GM21360 (cell line): ENCODE measurements at regions not wholly inside any gene's neighbourhood (a gene's known extent, or its start where the extent isn't known, plus 50 kb on each side); places are given as distances from the start of the nearest gene placed in this dataset.
"Not testable (repeated sequence)": the region's sequence is repeated elsewhere in the genome, so short reads cannot be mapped to it uniquely, and the experiment has no call there.

Source experiments
- ATAC-seq: cut with Tn5 transposase; IDR thresholded peaks from one replicate; pipeline ENCODE4 v1.9.1; 2021; ENCODE audit warnings: mild to moderate bottlenecking, moderate library complexity; ENCODE audit not compliant: unreplicated experiment

- ATAC-seq, result no peak
Measured at GRCh38 chr3:162892921-162893793, 1396.5 kb downstream of the OTOL1 start.

GRCh38 chr3:162897291-162897690 is 1400.7 kb downstream of the OTOL1 start:
- no peak for ATAC-seq

DNA sequence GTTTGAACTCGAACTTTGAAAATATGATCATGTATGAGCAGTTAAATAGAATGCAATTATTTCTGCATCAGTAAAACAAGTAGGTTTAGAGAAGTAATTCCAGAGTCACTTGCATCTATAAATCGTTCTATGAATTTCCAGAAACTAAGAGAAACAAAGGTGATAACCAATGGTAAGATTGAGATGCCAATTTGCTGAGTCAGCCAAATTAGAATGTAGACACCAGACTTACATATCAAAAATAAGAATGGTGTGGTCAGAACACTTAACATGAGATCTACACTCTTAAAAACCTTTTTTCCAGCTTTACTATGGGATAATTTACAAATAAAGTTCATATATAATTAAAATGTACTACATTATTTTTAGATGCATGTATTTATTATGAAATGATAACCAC is 1435.9 kb downstream of the OTOL1 start:
- ATAC-seq, result no peak

GRCh38 chr3:162933656-162934055 is 1437.0 kb downstream of the OTOL1 start:
- no peak for ATAC-seq

DNA sequence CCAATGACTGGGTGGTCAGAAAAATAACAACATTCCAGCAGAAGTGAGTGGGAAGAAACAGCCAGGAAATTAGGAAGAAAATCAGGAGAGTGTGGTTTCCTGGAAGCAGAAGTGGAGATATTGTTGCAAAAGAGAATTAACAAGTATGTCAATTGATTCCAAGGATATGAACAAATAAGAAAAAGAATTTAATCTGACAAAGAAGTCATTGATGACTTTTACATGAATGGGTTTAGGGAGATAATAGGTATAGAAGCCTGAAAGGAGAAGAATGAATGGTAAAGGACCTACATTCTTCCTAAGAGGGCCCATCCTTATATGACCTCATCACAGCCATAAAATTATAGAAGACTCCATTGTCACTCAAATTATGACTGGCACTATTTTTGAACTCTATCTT is 1440.1 kb downstream of the OTOL1 start:
- ATAC-seq, result no peak

DNA sequence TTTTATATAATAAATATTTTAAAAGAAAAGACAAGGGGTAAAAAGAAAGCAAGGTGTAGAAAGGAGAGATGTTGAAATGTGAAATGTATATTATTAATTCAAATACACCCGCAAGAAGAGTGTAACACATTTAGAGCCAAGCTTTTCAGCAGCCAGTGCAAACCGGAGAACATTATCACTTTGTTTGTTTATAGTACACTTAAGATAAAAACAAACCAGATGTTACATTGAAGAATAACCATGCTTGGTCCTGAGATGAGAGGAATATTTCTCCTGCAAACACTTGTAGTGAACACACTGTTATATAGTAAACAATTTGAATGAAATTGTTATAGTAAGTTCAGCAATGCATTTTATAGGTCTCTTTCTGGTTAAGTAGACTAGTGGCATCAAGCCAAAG is 1441.5 kb downstream of the OTOL1 start:
- no peak for ATAC-seq

- ATAC-seq, result no peak
Measured at GRCh38 chr3:162945626-162946025, 1449.0 kb downstream of the OTOL1 start.

DNA sequence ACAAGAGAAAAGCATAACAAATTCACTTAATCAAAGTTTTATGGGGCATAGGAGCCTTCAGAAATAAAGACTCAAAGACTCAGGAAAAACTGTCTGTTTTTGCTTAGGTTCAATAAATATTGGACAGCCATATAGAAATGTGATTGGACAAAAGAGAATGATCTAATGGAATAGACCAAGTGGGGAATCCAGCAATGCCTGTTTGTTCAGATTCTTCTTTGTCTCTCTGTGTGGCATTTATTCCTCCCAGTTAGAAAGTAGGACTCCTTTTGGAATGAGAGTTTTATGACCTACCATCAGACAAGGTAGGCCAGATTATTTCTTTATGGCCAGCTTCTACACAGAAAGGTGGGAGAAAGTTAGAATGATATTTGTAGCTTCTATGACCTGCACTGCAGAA is 1460.1 kb downstream of the OTOL1 start:
- no peak for ATAC-seq

DNA sequence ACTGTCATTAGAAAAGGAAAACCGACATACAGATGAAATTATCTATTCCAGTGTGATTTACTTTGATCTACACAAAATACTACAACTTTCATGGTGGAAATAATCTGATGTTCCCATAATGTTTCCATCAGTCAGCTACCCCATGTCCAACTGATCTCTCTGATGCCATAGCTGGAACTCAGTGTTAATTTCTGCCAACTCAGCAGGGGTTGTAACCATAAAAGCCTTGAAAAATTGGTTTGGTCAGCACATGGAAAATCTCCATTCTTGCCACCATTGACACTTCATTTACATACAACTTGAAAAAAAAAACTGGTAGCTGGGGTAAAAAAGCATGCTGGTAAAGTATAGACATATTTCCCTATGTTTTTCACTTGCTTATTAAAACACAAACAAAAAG is 1463.7 kb downstream of the OTOL1 start:
- ATAC-seq, result no peak

GRCh38 chr3:162970292-162970691 is 1473.7 kb downstream of the OTOL1 start:
- ATAC-seq, result no peak

DNA sequence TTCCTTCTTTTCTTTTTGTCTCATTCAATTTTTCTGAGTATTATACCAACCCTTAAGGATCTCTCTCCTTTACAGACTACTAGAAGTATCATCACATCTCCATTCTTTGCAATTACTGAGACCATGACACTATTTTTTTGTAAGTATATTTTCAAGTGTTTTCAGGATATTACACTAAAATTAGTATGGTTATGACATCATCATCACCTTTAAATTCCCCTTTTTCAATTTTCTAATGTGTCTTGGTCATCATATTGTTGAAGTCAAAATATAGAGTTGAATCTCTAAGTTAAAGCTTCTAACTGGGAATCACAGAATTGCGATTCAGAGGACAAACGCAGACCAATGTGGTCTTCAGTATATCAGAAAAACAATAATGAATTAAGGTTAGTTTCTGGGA is 1475.1 kb downstream of the OTOL1 start:
- no peak for ATAC-seq

- no peak for ATAC-seq
Measured at GRCh38 chr3:162973428-162973917, 1476.9 kb downstream of the OTOL1 start.

DNA sequence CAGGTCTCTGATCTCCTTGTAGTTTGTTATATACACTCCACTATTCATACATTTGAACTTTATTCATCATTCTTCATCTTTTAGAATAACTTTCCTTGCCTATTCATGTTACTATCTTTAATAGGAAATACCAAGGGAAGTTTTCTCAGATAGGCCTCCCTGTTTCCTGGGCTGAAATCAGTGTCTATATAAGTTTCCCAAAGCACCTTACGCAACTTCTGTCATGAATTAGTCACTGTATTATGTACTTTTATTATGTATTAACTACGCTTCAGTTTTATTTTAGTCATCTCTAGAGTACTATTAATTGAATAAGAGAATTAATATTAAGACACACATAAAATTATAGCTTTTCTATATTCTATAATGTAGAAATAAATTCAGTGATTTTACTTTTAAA is 1481.5 kb downstream of the OTOL1 start:
- no peak for ATAC-seq

DNA sequence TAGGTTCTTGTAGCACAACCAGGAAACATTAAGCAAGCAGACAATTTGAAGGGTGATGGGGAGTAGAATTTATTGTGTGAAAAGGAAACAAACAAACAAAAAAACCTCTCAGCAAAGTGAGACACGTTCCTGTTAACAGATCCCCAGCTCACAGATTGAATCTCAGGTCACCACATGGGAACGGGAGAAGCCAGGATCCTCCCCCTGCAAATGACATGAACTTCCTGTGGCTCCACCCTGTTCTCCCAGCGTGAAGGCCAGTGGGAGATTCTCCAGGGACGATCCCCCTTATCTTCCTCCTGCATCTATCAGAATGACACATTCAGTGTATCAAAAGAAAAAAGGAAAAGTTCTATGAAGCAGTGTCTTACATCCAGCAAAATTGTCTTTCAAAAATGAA is 1488.1 kb downstream of the OTOL1 start:
- no peak for ATAC-seq

DNA sequence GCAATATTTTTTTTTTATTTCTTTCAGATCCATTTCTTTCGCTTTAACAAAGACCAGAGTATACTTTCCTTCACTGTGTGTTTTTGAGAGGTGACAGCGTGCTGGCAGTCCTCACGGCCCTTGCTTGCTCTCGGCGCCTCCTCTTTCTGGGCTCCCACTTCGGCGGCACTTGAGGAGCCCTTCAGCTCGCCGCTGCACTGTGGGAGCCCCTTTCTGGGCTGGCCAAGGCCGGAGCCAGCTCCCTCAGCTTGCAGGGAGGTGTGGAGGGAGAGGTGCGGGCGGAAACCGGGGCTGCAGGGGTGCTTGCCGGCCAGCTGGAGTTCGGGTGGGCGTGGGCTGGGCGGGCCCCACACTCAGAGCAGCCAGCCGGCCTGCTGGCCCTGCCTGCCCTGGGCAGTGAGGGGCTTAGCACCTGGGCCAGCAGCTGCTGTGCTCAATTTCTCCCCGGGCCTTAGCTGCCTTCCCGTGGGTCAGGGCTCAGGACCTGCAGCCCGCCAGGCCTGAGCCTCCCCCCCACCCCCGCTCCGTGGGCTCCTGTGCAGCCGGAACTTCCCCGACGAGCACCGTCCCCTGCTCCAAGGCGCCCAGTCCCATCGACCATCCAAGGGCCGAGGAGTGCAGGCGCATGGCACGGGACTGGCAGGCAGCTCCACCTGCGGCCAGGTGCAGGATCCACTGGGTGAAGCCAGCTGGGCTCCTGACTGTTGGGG is 1490.6 kb downstream of the OTOL1 start:
- not testable (repeated sequence) for ATAC-seq

DNA sequence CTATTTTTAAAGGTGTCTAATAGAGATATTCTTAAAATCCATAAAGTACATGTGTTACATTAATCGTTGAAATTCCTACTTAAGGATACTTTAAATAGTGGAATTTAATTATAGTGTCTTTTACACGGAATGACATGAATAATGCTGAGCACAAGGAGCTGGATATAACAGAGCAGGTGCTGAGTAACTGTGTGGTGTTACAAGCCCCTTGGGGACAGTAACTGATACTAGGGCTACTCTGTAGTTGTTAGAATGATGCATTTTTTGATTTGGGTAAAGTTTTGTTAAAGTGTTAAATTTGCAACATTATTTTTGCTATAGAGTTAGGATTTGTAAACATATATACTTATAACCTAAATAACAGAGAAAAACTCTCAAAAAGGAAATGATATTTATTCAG is 1496.1 kb downstream of the OTOL1 start:
- ATAC-seq, result no peak

DNA sequence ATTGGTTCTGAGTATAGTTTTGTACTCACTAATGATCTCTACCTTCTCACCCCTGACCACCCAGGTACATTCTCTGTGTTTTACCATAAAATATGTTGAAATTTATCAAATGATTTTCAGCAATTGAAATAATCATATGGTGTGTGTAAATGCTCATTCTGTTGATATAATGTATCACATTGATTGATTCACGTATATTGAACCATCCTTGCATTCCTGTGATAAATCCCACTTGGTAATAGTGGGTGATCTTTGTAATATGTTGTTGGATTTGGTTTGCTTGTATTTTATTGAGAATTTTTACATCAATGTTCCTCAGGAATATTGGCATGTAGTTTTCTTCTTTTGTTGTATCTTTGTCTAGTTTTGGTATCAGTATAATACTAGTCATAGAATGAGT is 1497.6 kb downstream of the OTOL1 start:
- no peak for ATAC-seq

- no peak for ATAC-seq
Measured at GRCh38 chr3:162996368-162996767, 1499.8 kb downstream of the OTOL1 start.

DNA sequence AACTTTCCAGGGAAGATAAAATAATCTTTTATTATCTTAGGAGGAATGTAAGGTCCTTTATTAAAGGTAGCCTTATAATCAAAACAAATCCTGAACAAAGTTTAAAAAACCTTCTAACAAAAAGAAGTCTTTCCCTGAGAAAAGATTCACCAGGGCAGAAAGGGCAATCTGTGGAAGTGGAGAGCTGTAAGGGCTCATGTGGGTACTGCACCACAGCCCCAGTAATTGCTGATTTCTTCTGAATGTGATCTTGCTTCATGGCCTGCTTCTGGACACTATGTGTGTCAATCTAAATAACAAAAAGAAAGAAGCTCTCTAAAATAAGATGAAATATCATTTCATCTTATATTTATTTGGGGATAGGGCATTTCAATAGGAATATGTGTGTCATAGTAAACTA is 1501.6 kb downstream of the OTOL1 start:
- no peak for ATAC-seq

DNA sequence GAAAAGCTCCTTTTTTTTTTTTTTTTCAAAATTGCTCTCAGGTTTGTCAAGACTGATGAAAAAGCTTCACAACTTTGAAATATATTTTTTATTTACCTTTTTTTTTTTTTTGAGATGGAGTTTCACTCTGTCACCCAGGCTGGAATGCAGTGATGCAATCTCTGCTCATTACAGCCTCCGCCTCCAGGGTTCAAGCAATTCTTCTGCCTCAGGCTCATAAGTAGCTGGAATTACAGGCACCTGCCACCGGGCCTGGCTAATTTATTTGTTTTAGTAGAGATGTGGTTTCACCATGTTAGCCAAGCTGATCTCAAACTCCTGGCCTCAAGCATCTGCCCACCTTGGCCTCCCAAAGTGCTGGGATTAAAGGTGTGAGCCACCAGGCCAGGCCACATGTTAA is 1515.0 kb downstream of the OTOL1 start:
- ATAC-seq, result no peak

- ATAC-seq, result no peak
Measured at GRCh38 chr3:163016251-163016650, 1519.6 kb downstream of the OTOL1 start.

DNA sequence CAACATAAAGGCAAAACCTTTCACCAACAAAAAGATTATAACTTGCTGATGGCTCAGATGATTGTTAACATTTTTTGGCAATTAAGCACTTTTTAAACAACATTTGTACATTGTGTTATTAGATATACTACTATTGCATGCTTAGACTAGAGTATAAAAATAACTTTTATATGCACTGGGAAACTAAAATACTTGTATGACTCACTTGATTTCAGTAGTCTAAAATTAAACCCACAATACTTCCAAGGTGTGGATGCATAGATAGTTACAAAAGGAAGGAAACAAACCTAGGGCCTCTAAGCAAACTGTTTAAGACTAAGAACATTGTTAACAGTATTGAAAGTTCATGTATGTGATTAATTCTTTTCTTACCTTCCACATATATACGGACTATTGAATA is 1521.5 kb downstream of the OTOL1 start:
- ATAC-seq, result no peak
